K562 (cell line): ENCODE measurements at regions not wholly inside any gene's neighbourhood (a gene's known extent, or its start where the extent isn't known, plus 50 kb on each side); places are given as distances from the start of the nearest gene placed in this dataset.

ENCODE experiments used
- ATAC-seq: fragments of 200-7000 bp; cut with Tn5 transposase; 3 replicates; pipeline ENCODE4 v1.9.1; 2020; ENCODE audit warnings: moderate library complexity
- BruUV-seq: library from RNA; stranded (reverse); fragments of 400-500 nt; replicated peaks from 2 replicates; lab custom pipeline; 2021; lab: Mats Ljungman, UMichigan
- CTCF ChIA-PET: fragments of 300-600 bp; formaldehyde crosslinking; extraction: SDS; loops from one replicate; lab custom pipeline; 2021; ENCODE audit warnings: low intra/inter-chr PET ratio; lab: Yijun Ruan, JAX
- POLR2A ChIA-PET: fragments of 300-600, 350-650 bp; sonication (Branson Sonifier 250); formaldehyde crosslinking; extraction: SDS; loops from one replicate; lab custom pipeline; 2021; ENCODE audit warnings: antibody characterized with exemption, inconsistent platforms; lab: Yijun Ruan, JAX
- DNase-seq, 4 experiments: peaks; one replicate each; pipeline versions ENCODE4 v3.0.0 to v3.0.0-alpha.2; 2011 to 2018; ENCODE audit warnings: low spot score in 3 of 4, mixed read lengths in 3 of 4; ENCODE audit errors: extremely low read depth in 1 of 4
- FAIRE-seq: peaks from 2 replicates; lab custom pipeline; 2011; peaks lifted over from hg19 to GRCh38; lab: Jason Lieb, UNC
- H2AFZ ChIP-seq: 2 replicates; pipeline ENCODE4 v1.6.0; 2011; ENCODE audit warnings: low read depth, low read length, control low read depth, inconsistent platforms
- H3K27ac ChIP-seq: fragments of 200-600 bp; 3 replicates; pipeline ENCODE4 v1.8.0; 2011; ENCODE audit warnings: low read depth, mild to moderate bottlenecking, control low read depth, inconsistent platforms, low read length, moderate library complexity, mixed read lengths; ENCODE audit errors: extremely low read depth
- H3K27me3 ChIP-seq, 2 experiments: fragments of 300-600 bp in 1 of 2; 2 replicates in 1 of 2; 3 replicates in 1 of 2; pipeline versions ENCODE4 v1.6.0 to v1.8.0; 2011; ENCODE audit warnings: inconsistent platforms in 2 of 2, low read length in 2 of 2, mild to moderate bottlenecking in 1 of 2, mixed read lengths in 1 of 2, moderate library complexity in 1 of 2; ENCODE audit not compliant: control insufficient read depth in 2 of 2, insufficient read depth in 2 of 2
- H3K36me3 ChIP-seq: fragments of 300-600 bp; 3 replicates; pipeline ENCODE4 v1.8.0; 2011; ENCODE audit warnings: mild to moderate bottlenecking, low read length, inconsistent platforms; ENCODE audit not compliant: control insufficient read depth, insufficient read depth
- H3K4me1 ChIP-seq, 2 experiments: fragments of 200-600 bp in 1 of 2; replicated peaks in 1 of 2; 2 replicates in 1 of 2; 3 replicates in 1 of 2; pipeline versions ENCODE4 v1.5.1 to v1.8.0; 2011; ENCODE audit warnings: inconsistent platforms in 2 of 2, low read length in 2 of 2, mild to moderate bottlenecking in 1 of 2, mixed read lengths in 1 of 2, moderate library complexity in 1 of 2; ENCODE audit not compliant: control insufficient read depth in 2 of 2, insufficient read depth in 2 of 2
- H3K4me2 ChIP-seq: 2 replicates; pipeline ENCODE4 v1.6.1; 2011; ENCODE audit warnings: low read length, control low read depth, inconsistent platforms, mixed read lengths; ENCODE audit not compliant: insufficient read depth
- H3K4me3 ChIP-seq: fragments of 200-600 bp; sonication (generic), shearing (Covaris generic); 2 replicates; pipeline ENCODE4 v1.5.1; 2016; ENCODE audit warnings: control low read depth, inconsistent platforms
- H3K79me2 ChIP-seq: fragments of 200-600 bp; 3 replicates; pipeline ENCODE4 v1.8.0; 2011; ENCODE audit warnings: low read length, inconsistent platforms; ENCODE audit not compliant: control insufficient read depth, insufficient read depth
- H3K9ac ChIP-seq, 2 experiments: 2 replicates each; pipeline versions ENCODE4 v1.6.0 to v1.6.1; 2011; ENCODE audit warnings: low read depth in 2 of 2, low read length in 2 of 2, control low read depth in 1 of 2, inconsistent platforms in 1 of 2, mild to moderate bottlenecking in 1 of 2, mixed read lengths in 1 of 2; ENCODE audit not compliant: insufficient read depth in 1 of 2
- H3K9me1 ChIP-seq: one replicate; pipeline ENCODE4 v1.6.0; 2011; ENCODE audit warnings: inconsistent platforms, mild to moderate bottlenecking, low read length, moderate library complexity; ENCODE audit not compliant: control insufficient read depth, insufficient read depth
- H3K9me3 ChIP-seq: replicated peaks from 2 replicates; pipeline ENCODE4 v1.5.1; 2011; ENCODE audit warnings: low read depth, low read length, inconsistent platforms; ENCODE audit not compliant: control insufficient read depth, insufficient read depth
- H4K20me1 ChIP-seq: replicated peaks from 2 replicates; pipeline ENCODE4 v1.6.1; 2011; ENCODE audit warnings: low read length, inconsistent platforms, mixed read lengths; ENCODE audit not compliant: control insufficient read depth, insufficient read depth
- RBM14 ChIP-seq: fragments of 200-400 bp; formaldehyde crosslinking; IDR thresholded peaks from 2 replicates; pipeline ENCODE4 v1.6.1; 2018; ENCODE audit warnings: low read depth, mild to moderate bottlenecking, low read length, moderate library complexity, borderline replicate concordance; ENCODE audit not compliant: insufficient read depth
- SAFB ChIP-seq: fragments of 200-400 bp; formaldehyde crosslinking; IDR thresholded peaks from 2 replicates; pipeline ENCODE4 v1.6.1; 2017; ENCODE audit warnings: low read depth, low read length, borderline replicate concordance
- TFE3 ChIP-seq: fragments of 450-650 bp; formaldehyde crosslinking; IDR thresholded peaks from 2 replicates; pipeline ENCODE4 v1.4.0; 2020; ENCODE audit warnings: mild to moderate bottlenecking, mixed read lengths
- USF2 ChIP-seq: sonication (generic); formaldehyde crosslinking; IDR thresholded peaks from 2 replicates; pipeline ENCODE4 v1.5.0; 2020; ENCODE audit warnings: missing genetic modification reagents
- XRCC5 ChIP-seq: fragments of 200-400 bp; formaldehyde crosslinking; IDR thresholded peaks from 2 replicates; pipeline ENCODE4 v1.6.1; 2017; ENCODE audit warnings: low read depth, mild to moderate bottlenecking, low read length
- ZBTB40 ChIP-seq, 2 experiments: fragments of 450-650 bp in 1 of 2; sonication (generic) in 1 of 2; formaldehyde crosslinking in 1 of 2; IDR thresholded peaks; 2 replicates each; pipeline versions ENCODE4 v1.7.1 to v1.9.0; 2016 to 2022; ENCODE audit warnings: inconsistent platforms in 1 of 2, mild to moderate bottlenecking in 1 of 2, missing genetic modification reagents in 1 of 2
- ZNF41 ChIP-seq: fragments of 250-450 bp; sonication (Bioruptor Pico); conservative IDR thresholded peaks from 2 replicates; pipeline ENCODE4 v1.4.0; 2020; ENCODE audit warnings: mild to moderate bottlenecking
- WGBS: fragments of 100-300 bp; shearing (Covaris generic); methylation state at CpG from one replicate; pipeline ENCODE4 v1.1.6; 2016; ENCODE audit warnings: low coverage, mixed read lengths; ENCODE audit not compliant: insufficient coverage; ENCODE audit errors: missing lambda C conversion rate; 5-methylcytosine and 5-hydroxymethylcytosine counted together
- in situ Hi-C: fragments of 300-500 bp; cut with MboI; formaldehyde crosslinking; loops from 4 replicates; pipeline ENCODE4 v1.15.0; 2018; ENCODE audit warnings: inconsistent platforms, mixed read lengths
- intact Hi-C: fragments of 100-400 bp; cut with micrococcal nuclease; formaldehyde crosslinking; loops from 2 replicates; pipeline ENCODE4 v1.14.2; 2022

- FAIRE-seq (no peak), ATAC-seq (no peak), DNase-seq (no peak)
- ChIA-PET CTCF (no interaction called here), POLR2A (interaction anchor here (0.7 to 2.1 kb wide), 2 partner anchors 15 to 149 kb away, joined by 3 to 11 read pairs; no protein-coding TSS in a partner anchor)
- H3K4me3 ChIP-seq = no peak overlapping the region
- in situ Hi-C loops (no loop called here), intact Hi-C loops (no loop called here)
- no TSS peak for BruUV-seq
- H3K9ac ChIP-seq = no peak overlapping the region
- no peak overlapping the region for H2AFZ ChIP-seq
- H3K9me1 ChIP-seq = no peaks in the 10 kb centered on the region
- peaks cover 18 to 31% of the 10 kb centered on the region in 2 experiments; a peak in 4 of 5 replicates for H3K27me3 ChIP-seq
- H4K20me1 ChIP-seq = no peaks in the 10 kb centered on the region
- H3K36me3 ChIP-seq = no peaks in the 10 kb centered on the region
- no peaks in the 10 kb centered on the region for H3K79me2 ChIP-seq
- H3K4me2 ChIP-seq = no peak overlapping the region
- no peaks in the 10 kb centered on the region for H3K9me3 ChIP-seq
- H3K27ac ChIP-seq = no peak overlapping the region
- WGBS = under 1% methylated on average over 8 of the region's 8 CpGs
- H3K4me1 ChIP-seq = no peaks in the 10 kb centered on the region
- TF ChIP-seq SAFB = no peak
- no peak for TF ChIP-seq ZNF41 (CRISPR knock-in tag)
- TF ChIP-seq RBM14 = no peak
- no peak for TF ChIP-seq XRCC5
- no peak for TF ChIP-seq USF2 (CRISPR knock-in tag)
- no peak for TF ChIP-seq TFE3 (CRISPR knock-in tag)
- no peak for TF ChIP-seq ZBTB40 (IDR thresholded peaks at IDR 0.05)
- TF ChIP-seq ZBTB40 (CRISPR knock-in tag; IDR thresholded peaks at IDR 0.05) = no peak
These were observed 53.2 kb upstream of the LSM14A start for GRCh38 chr19:34118879-34119748.
